HepG2 (cell line): ENCODE measurements at regions not wholly inside any gene's neighbourhood (a gene's known extent, or its start where the extent isn't known, plus 50 kb on each side); places are given as distances from the start of the nearest gene placed in this dataset.

Source experiments
- ATAC-seq: fragments of 200-7000 bp; cut with Tn5 transposase; 3 replicates; pipeline ENCODE4 v1.9.1; 2020; ENCODE audit warnings: mild to moderate bottlenecking, moderate library complexity
- BruUV-seq: library from RNA; stranded (reverse); fragments of 400-500 nt; replicated peaks from 2 replicates; lab custom pipeline; 2021; lab: Mats Ljungman, UMichigan
- CTCF ChIA-PET: fragments of 300-600 bp; formaldehyde crosslinking; extraction: SDS; loops from one replicate; lab custom pipeline; 2021; ENCODE audit warnings: low total read pairs, inconsistent platforms, low intra/inter-chr PET ratio; lab: Yijun Ruan, JAX
- POLR2A ChIA-PET: fragments of 350-600 bp; sonication (Branson Sonifier 250); formaldehyde crosslinking; loops from one replicate; lab custom pipeline; 2020; ENCODE audit warnings: antibody characterized with exemption, inconsistent platforms; lab: Yijun Ruan, JAX
- DNase-seq: peaks from one replicate; pipeline ENCODE4 v3.0.0-alpha.2; 2015; ENCODE audit warnings: low spot score
- FAIRE-seq: peaks from 3 replicates; lab custom pipeline; 2011; peaks lifted over from hg19 to GRCh38; lab: Jason Lieb, UNC
- H2AFZ ChIP-seq: one replicate; pipeline ENCODE4 v1.6.1; 2011; ENCODE audit warnings: low read length, inconsistent platforms
- H3K27ac ChIP-seq: fragments of 300-600 bp; 3 replicates; pipeline ENCODE4 v1.8.0; 2011; ENCODE audit warnings: mixed run types, mild to moderate bottlenecking, mixed read lengths, low read length, inconsistent platforms; ENCODE audit not compliant: insufficient read depth; ENCODE audit errors: extremely low read length
- H3K27me3 ChIP-seq, 2 experiments: fragments of 200-600 bp in 1 of 2; 2 replicates in 1 of 2; 3 replicates in 1 of 2; pipeline versions ENCODE4 v1.6.0 to v1.8.0; 2011; ENCODE audit warnings: low read length in 2 of 2, mild to moderate bottlenecking in 2 of 2, moderate library complexity in 2 of 2, inconsistent platforms in 1 of 2; ENCODE audit not compliant: insufficient read depth in 2 of 2, control insufficient read depth in 1 of 2
- H3K36me3 ChIP-seq, 2 experiments: fragments of 200-600 bp in 1 of 2; replicated peaks in 1 of 2; 2 replicates in 1 of 2; 3 replicates in 1 of 2; pipeline versions ENCODE4 v1.5.1 to v1.8.0; 2011; ENCODE audit warnings: low read length in 2 of 2, inconsistent platforms in 1 of 2; ENCODE audit not compliant: insufficient read depth in 2 of 2, control insufficient read depth in 1 of 2
- H3K4me1 ChIP-seq: 2 replicates; pipeline ENCODE4 v1.5.1; 2012; ENCODE audit warnings: low read length, inconsistent platforms; ENCODE audit not compliant: insufficient read depth
- H3K4me2 ChIP-seq: 2 replicates; pipeline ENCODE4 v1.6.0; 2011; ENCODE audit warnings: low read depth, low read length, inconsistent platforms
- H3K4me3 ChIP-seq, 3 experiments: fragments of 200-600 bp in 1 of 3; sonication (generic), shearing (Covaris generic) in 1 of 3; replicated peaks in 1 of 3; 2 replicates each; pipeline ENCODE4 v1.5.1; 2011 to 2016; ENCODE audit warnings: low read length in 3 of 3, inconsistent platforms in 2 of 3, low read depth in 2 of 3, mild to moderate bottlenecking in 2 of 3, control low read depth in 1 of 3, mixed read lengths in 1 of 3; ENCODE audit not compliant: insufficient read depth in 1 of 3
- H3K79me2 ChIP-seq: one replicate; pipeline ENCODE4 v1.6.1; 2011; ENCODE audit warnings: low read length, inconsistent platforms; ENCODE audit not compliant: insufficient read depth
- H3K9ac ChIP-seq: 2 replicates; pipeline ENCODE4 v1.6.0; 2011; ENCODE audit warnings: mild to moderate bottlenecking, low read depth, low read length, inconsistent platforms; ENCODE audit not compliant: insufficient read depth
- H3K9me3 ChIP-seq: 2 replicates; pipeline ENCODE4 v1.5.1; 2012; ENCODE audit warnings: mild to moderate bottlenecking, low read length
- H4K20me1 ChIP-seq: 2 replicates; pipeline ENCODE4 v1.6.0; 2011; ENCODE audit warnings: inconsistent platforms, mild to moderate bottlenecking, low read length, moderate library complexity; ENCODE audit not compliant: insufficient read depth
- EZH2 ChIP-seq: conservative IDR thresholded peaks from 2 replicates; pipeline ENCODE4 v1.6.1; 2012; ENCODE audit warnings: mild to moderate bottlenecking, low read depth, low read length, moderate library complexity
- GTF2F1 ChIP-seq: fragments of 150-350 bp; IDR thresholded peaks from 2 replicates; pipeline ENCODE4 v1.6.1; 2014; ENCODE audit warnings: low read length
- HNRNPUL1 ChIP-seq: fragments of 200-400 bp; formaldehyde crosslinking; IDR thresholded peaks from 2 replicates; pipeline ENCODE4 v1.6.1; 2017; ENCODE audit warnings: low read depth, mild to moderate bottlenecking, low read length, moderate library complexity
- JUNB ChIP-seq: sonication (generic); formaldehyde crosslinking; IDR thresholded peaks from 2 replicates; pipeline ENCODE4 v1.8.0; 2022; ENCODE audit warnings: missing genetic modification reagents, mild to moderate bottlenecking, borderline replicate concordance
- MIXL1 ChIP-seq: IDR thresholded peaks from 2 replicates; pipeline ENCODE4 v1.6.1; 2016
- MYNN ChIP-seq: sonication (generic); formaldehyde crosslinking; IDR thresholded peaks from 2 replicates; pipeline ENCODE4 v1.4.0; 2020; ENCODE audit warnings: mild to moderate bottlenecking, low read depth, missing genetic modification reagents
- POLR2G ChIP-seq: fragments of 200-400 bp; formaldehyde crosslinking; IDR thresholded peaks from 2 replicates; pipeline ENCODE4 v1.6.1; 2018; ENCODE audit warnings: mild to moderate bottlenecking, low read depth, low read length, moderate library complexity
- RXRA ChIP-seq: sonication (generic); formaldehyde crosslinking; IDR thresholded peaks from 2 replicates; pipeline ENCODE4 v1.5.1; 2020; ENCODE audit warnings: missing genetic modification reagents
- STAT5B ChIP-seq: sonication (generic); formaldehyde crosslinking; IDR thresholded peaks from 2 replicates; pipeline ENCODE4 v1.4.0; 2020; ENCODE audit warnings: missing genetic modification reagents
- TEAD3 ChIP-seq: optimal IDR thresholded peaks from 2 replicates; pipeline ENCODE3; 2016; ENCODE audit warnings: borderline replicate concordance
- U2AF1 ChIP-seq: fragments of 200-400 bp; formaldehyde crosslinking; optimal IDR thresholded peaks from 2 replicates; pipeline ENCODE3; 2017; ENCODE audit warnings: mild to moderate bottlenecking, low read depth, low read length
- ZNF143 ChIP-seq: sonication (generic); formaldehyde crosslinking; IDR thresholded peaks from 2 replicates; pipeline ENCODE4 v1.4.0; 2020; ENCODE audit warnings: missing genetic modification reagents
- ZNF20 ChIP-seq: sonication (generic); formaldehyde crosslinking; IDR thresholded peaks from 2 replicates; pipeline ENCODE4 v1.4.0; 2020; ENCODE audit warnings: mild to moderate bottlenecking, moderate library complexity, missing genetic modification reagents
- ZNF292 ChIP-seq: sonication (generic); formaldehyde crosslinking; IDR thresholded peaks from 2 replicates; pipeline ENCODE4 v1.8.1; 2022; ENCODE audit warnings: mild to moderate bottlenecking, low read depth, missing genetic modification reagents, borderline replicate concordance
- ZNF552 ChIP-seq: sonication (generic); formaldehyde crosslinking; IDR thresholded peaks from 2 replicates; pipeline ENCODE4 v1.9.0; 2022; ENCODE audit warnings: missing genetic modification reagents, mild to moderate bottlenecking, borderline replicate concordance
- ZNF589 ChIP-seq: sonication (generic); formaldehyde crosslinking; conservative IDR thresholded peaks from 2 replicates; pipeline ENCODE4 v1.8.0; 2022; ENCODE audit warnings: mild to moderate bottlenecking, moderate library complexity, missing genetic modification reagents
- ZNF766 ChIP-seq: sonication (generic); formaldehyde crosslinking; IDR thresholded peaks from 2 replicates; pipeline ENCODE4 v1.5.0; 2020; ENCODE audit warnings: missing genetic modification reagents, borderline replicate concordance
- ZNF773 ChIP-seq: sonication (generic); formaldehyde crosslinking; IDR thresholded peaks from 2 replicates; pipeline ENCODE4 v1.4.0; 2020; ENCODE audit warnings: missing genetic modification reagents, borderline replicate concordance
- WGBS: methylation state at CpG from one replicate; pipeline ENCODE4 v1.1.6; 2017; ENCODE audit warnings: low lambda C conversion rate; 5-methylcytosine and 5-hydroxymethylcytosine counted together
- in situ Hi-C: cut with HindIII; loops from 2 replicates; pipeline ENCODE4 v1.10.0; 2017; ENCODE audit warnings: low pct_unique_long_range_greater_than_20kb; ENCODE audit not compliant: extremely low pct_ligation_motif_present
- intact Hi-C: fragments of 100-400 bp; cut with micrococcal nuclease; formaldehyde crosslinking; loops from one replicate; pipeline ENCODE4 v1.10.0; 2022; ENCODE audit not compliant: unreplicated experiment
- TF ChIP-seq, protein P1 (sequence below): sonication (generic); formaldehyde crosslinking; IDR thresholded peaks from 2 replicates; pipeline ENCODE4 v1.4.0; 2020; ENCODE audit warnings: missing genetic modification reagents, low read depth, mild to moderate bottlenecking, borderline replicate concordance
- TF ChIP-seq, protein P2 (sequence below): sonication (generic); formaldehyde crosslinking; IDR thresholded peaks from 2 replicates; pipeline ENCODE4 v1.4.0; 2020; ENCODE audit warnings: mild to moderate bottlenecking, missing genetic modification reagents

DNA sequence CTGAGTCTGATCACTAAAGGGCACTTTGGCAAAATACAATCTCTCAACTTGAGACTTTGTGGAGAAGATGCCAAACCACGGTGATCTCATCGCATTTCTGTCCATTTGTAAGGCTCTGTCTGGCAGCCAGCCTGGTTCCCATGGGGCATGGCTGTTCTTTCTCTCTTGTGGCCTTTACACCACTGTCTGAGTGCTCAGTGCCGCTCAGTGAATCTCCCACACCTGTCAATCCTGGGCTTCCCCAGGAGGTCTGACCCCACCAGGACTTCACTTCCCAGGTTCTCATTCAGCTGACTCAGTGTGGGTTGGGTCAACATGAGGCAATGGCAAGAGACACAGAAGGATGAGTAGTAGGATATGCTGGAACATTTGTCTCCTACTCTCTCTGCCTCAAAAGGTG, 96.8 kb upstream of the TRIB2 start (continued):
- TF ChIP-seq ZNF766 (CRISPR knock-in tag): no peak
- TF ChIP-seq, protein P1, sequence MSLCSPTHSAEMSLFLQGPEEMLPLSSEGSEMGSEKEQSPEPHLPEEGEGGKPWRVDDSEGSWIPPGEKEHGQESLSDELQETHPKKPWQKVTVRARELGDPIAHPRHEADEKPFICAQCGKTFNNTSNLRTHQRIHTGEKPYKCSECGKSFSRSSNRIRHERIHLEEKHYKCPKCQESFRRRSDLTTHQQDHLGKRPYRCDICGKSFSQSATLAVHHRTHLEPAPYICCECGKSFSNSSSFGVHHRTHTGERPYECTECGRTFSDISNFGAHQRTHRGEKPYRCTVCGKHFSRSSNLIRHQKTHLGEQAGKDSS: no peak
- no peak for TF ChIP-seq MYNN (CRISPR knock-in tag)

DNA sequence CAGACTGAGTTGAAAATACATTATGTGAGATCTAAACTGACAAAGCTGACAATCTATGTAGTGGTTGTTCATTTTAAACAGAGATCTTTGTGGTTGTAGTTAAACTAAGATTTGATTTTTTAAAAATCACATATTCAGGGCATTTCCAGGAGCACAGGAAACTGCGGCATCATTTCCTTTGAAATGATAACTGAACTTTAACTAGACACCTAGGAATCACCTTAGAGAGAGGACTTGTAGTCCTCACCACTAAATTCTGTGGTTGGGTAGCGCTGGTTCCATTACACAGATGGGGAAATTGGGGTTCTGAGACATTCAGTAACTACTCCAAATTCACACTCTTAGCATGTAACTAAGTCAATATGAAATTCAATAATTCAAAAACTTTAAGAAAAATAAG, 96.0 kb upstream of the TRIB2 start:
- H3K9me3 ChIP-seq: no peaks in the 10 kb centered on the region
- H4K20me1 ChIP-seq: no peaks in the 10 kb centered on the region
- no peak for FAIRE-seq
- no peak overlapping the region for H3K9ac ChIP-seq
- no peak for DNase-seq
- no peaks in the 10 kb centered on the region for H3K79me2 ChIP-seq
- POLR2A ChIA-PET: no interaction called here
- CTCF ChIA-PET: no interaction called here
- TF ChIP-seq ZNF552 (no peak), ZNF143 (CRISPR knock-in tag) (no peak), U2AF1 (no peak)
- intact Hi-C loops (no loop called here), in situ Hi-C loops (no loop called here)
- H3K36me3 ChIP-seq: no peaks in the 10 kb centered on the region
- no peak overlapping the region for H3K4me2 ChIP-seq
- no peaks in the 10 kb centered on the region for H3K4me1 ChIP-seq
- H2AFZ ChIP-seq: no peak overlapping the region
- no peak overlapping the region for H3K27ac ChIP-seq
- ATAC-seq: no peak
- H3K27me3 ChIP-seq: no peaks in the 10 kb centered on the region; a peak in 1 of 5 replicates
- 46% methylated on average over 2 of the region's 2 CpGs for WGBS
- no peak overlapping the region for H3K4me3 ChIP-seq
- no TSS peak for BruUV-seq

DNA sequence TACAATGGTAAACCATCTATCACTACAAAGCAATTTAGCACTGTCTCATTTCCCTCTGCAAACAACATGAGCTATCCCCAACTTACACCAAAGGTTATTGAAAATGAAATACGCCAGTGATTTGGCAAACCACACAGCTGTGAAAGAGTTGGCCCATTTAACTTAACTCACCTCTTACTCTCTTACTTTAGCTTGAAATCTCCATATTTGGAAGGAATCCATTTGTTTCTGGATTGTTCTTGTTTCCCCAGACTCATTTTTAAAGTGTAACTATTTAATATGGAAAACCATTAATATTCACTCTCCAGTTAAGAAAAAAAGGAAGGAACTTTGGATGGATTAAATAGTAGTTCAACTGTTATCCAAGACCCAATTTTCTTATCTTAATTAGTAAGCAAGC, 93.7 kb upstream of the TRIB2 start:
- CTCF ChIA-PET: no interaction called here
- intact Hi-C loops (no loop called here), in situ Hi-C loops (no loop called here)
- Histone ChIP-seq H3K27ac (no peak overlapping the region), H4K20me1 (no peaks in the 10 kb centered on the region), H3K4me2 (no peak overlapping the region), H2AFZ (no peak overlapping the region), H3K9me3 (no peaks in the 10 kb centered on the region), H3K4me3 (no peak overlapping the region), H3K79me2 (no peaks in the 10 kb centered on the region), H3K4me1 (no peaks in the 10 kb centered on the region), H3K9ac (no peak overlapping the region), H3K36me3 (no peaks in the 10 kb centered on the region), H3K27me3 (no peaks in the 10 kb centered on the region; a peak in 1 of 5 replicates)
- POLR2A ChIA-PET: no interaction called here
- no peak for DNase-seq
- 53% methylated on average over 1 of the region's 1 CpG for WGBS
- no peak for FAIRE-seq
- no TSS peak for BruUV-seq
- ATAC-seq: no peak
- TF ChIP-seq EZH2 (no peak), GTF2F1 (no peak), MIXL1 (CRISPR knock-in tag) (no peak), RXRA (CRISPR knock-in tag) (no peak), HNRNPUL1 (no peak), TEAD3 (CRISPR knock-in tag) (no peak), JUNB (CRISPR knock-in tag) (no peak), POLR2G (no peak), ZNF292 (CRISPR knock-in tag) (no peak), ZNF589 (CRISPR knock-in tag) (no peak), ZNF20 (CRISPR knock-in tag) (no peak), ZNF773 (CRISPR knock-in tag) (no peak), STAT5B (CRISPR knock-in tag) (no peak)
- TF ChIP-seq, protein P2, sequence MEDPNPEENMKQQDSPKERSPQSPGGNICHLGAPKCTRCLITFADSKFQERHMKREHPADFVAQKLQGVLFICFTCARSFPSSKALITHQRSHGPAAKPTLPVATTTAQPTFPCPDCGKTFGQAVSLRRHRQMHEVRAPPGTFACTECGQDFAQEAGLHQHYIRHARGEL (CRISPR knock-in tag): no peak
